ENCODE measurements at regions not wholly inside any gene's neighbourhood (a gene's known extent, or its start where the extent isn't known, plus 50 kb on each side); places are given as distances from the start of the nearest gene placed in this dataset.

GRCh38 chr7:131016230-131016629, 282.2 kb upstream of the KLF14 start:
- no peak overlapping the region for H3K4me3 ChIP-seq (ENCODE audit: low read depth, low read length, poor library complexity, severe bottlenecking)
- POLR2A ChIA-PET (ENCODE audit: low non-redundant PET): no interaction called here
- intact Hi-C loops (cut with micrococcal nuclease; ENCODE audit: unreplicated experiment): no loop called here
- no TSS peak for BruUV-seq (replicated peaks)
- no peaks in the 10 kb centered on the region for H3K27me3 ChIP-seq (replicated peaks; ENCODE audit: insufficient read depth, low read depth, low read length, poor library complexity)
- TF ChIP-seq EZH2 (IDR thresholded peaks at IDR 0.05; ENCODE audit: borderline replicate concordance, low read depth, low read length, poor library complexity, severe bottlenecking) (no peak), CTCF (conservative IDR thresholded peaks at IDR 0.05; ENCODE audit: low read depth, low read length) (no peak)
- H3K9me3 ChIP-seq (ENCODE audit: low read depth, low read length, poor library complexity, severe bottlenecking): no peaks in the 10 kb centered on the region
- H3K27ac ChIP-seq (ENCODE audit: low read depth, low read length, poor library complexity, severe bottlenecking): peak overlapping the region; percentile 46
- no peaks in the 10 kb centered on the region for H3K36me3 ChIP-seq (ENCODE audit: insufficient read depth, low read length, poor library complexity, severe bottlenecking)
- CTCF ChIA-PET: no interaction called here
- DNase-seq (ENCODE audit: low spot score): no peak
- H3K4me1 ChIP-seq (ENCODE audit: insufficient read depth, low read length, poor library complexity, severe bottlenecking): peaks cover 73% of the 10 kb centered on the region

- POLR2A ChIA-PET (ENCODE audit: low non-redundant PET): no interaction called here
- Histone ChIP-seq H3K4me3 (ENCODE audit: low read depth, low read length, poor library complexity, severe bottlenecking) (no peak overlapping the region), H3K27ac (ENCODE audit: low read depth, low read length, poor library complexity, severe bottlenecking) (peak overlapping the region; percentile 20), H3K9me3 (ENCODE audit: low read depth, low read length, poor library complexity, severe bottlenecking) (no peaks in the 10 kb centered on the region), H3K4me1 (ENCODE audit: insufficient read depth, low read length, poor library complexity, severe bottlenecking) (peaks cover 52% of the 10 kb centered on the region), H3K27me3 (replicated peaks; ENCODE audit: insufficient read depth, low read depth, low read length, poor library complexity) (no peaks in the 10 kb centered on the region), H3K36me3 (ENCODE audit: insufficient read depth, low read length, poor library complexity, severe bottlenecking) (no peaks in the 10 kb centered on the region)
- CTCF ChIA-PET: no interaction called here
- TF ChIP-seq EZH2 (IDR thresholded peaks at IDR 0.05; ENCODE audit: borderline replicate concordance, low read depth, low read length, poor library complexity, severe bottlenecking) (no peak), CTCF (conservative IDR thresholded peaks at IDR 0.05; ENCODE audit: low read depth, low read length) (no peak)
- no peak for DNase-seq (ENCODE audit: low spot score)
- BruUV-seq (replicated peaks): no TSS peak
- intact Hi-C loops (cut with micrococcal nuclease; ENCODE audit: unreplicated experiment): no loop called here
Measured at GRCh38 chr7:131019351-131019750, 285.3 kb upstream of the KLF14 start.

GRCh38 chr7:131020759-131021261, 286.8 kb upstream of the KLF14 start:
- H3K9me3 ChIP-seq (ENCODE audit: low read depth, low read length, poor library complexity, severe bottlenecking): no peaks in the 10 kb centered on the region
- H3K27ac ChIP-seq (ENCODE audit: low read depth, low read length, poor library complexity, severe bottlenecking): peak overlapping the region; percentile 72
- intact Hi-C loops (cut with micrococcal nuclease; ENCODE audit: unreplicated experiment): no loop called here
- no TSS peak for BruUV-seq (replicated peaks)
- H3K36me3 ChIP-seq (ENCODE audit: insufficient read depth, low read length, poor library complexity, severe bottlenecking): no peaks in the 10 kb centered on the region
- TF ChIP-seq EZH2 (IDR thresholded peaks at IDR 0.05; ENCODE audit: borderline replicate concordance, low read depth, low read length, poor library complexity, severe bottlenecking): no peak
- no peak for TF ChIP-seq CTCF (conservative IDR thresholded peaks at IDR 0.05; ENCODE audit: low read depth, low read length)
- ChIA-PET POLR2A (ENCODE audit: low non-redundant PET) (interaction anchor here (0.6 kb wide), 1 partner anchor 62 kb away, joined by 4 read pairs; no protein-coding TSS in a partner anchor), CTCF (interaction anchor here (0.5 kb wide), 1 partner anchor 432 kb away, joined by 7 read pairs; no protein-coding TSS in a partner anchor)
- peaks cover 42% of the 10 kb centered on the region for H3K4me1 ChIP-seq (ENCODE audit: insufficient read depth, low read length, poor library complexity, severe bottlenecking)
- H3K27me3 ChIP-seq (replicated peaks; ENCODE audit: insufficient read depth, low read depth, low read length, poor library complexity): no peaks in the 10 kb centered on the region
- no peak overlapping the region for H3K4me3 ChIP-seq (ENCODE audit: low read depth, low read length, poor library complexity, severe bottlenecking)
- no peak for DNase-seq (ENCODE audit: low spot score)

All from A673 (cell line).